ENCODE measurements at regions not wholly inside any gene's neighbourhood (a gene's known extent, or its start where the extent isn't known, plus 50 kb on each side); places are given as distances from the start of the nearest gene placed in this dataset.

DNA sequence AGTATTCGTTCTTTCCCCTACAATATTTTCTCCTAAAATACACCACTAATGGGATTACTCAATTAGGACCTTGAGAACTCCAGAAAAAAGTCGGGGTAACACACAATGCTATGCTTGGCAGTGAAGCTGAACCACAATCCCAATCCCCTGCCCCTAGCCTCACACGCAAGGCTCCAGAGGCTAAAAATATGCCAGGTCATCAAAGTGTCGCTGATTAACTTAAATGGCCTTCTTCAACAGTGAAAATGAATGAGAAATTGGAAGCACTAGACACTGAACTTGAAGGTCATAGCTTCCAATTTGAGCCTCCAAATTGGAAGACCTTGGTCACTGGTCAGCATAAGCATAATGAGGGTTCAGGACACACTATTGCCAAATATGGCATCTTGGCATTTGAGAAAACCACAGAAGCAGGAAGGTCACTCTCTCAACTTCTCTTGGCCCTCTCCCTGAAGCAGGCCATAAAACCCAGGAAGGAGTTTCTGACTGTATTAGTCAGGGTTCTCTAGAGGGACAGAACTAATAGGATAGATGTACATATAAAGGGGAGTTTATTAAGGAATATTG lies 86.0 kb upstream of the SATB2 start:
- in situ Hi-C loops (cut with HindIII; ENCODE audit: extremely low pct_ligation_motif_present, low pct_unique_long_range_greater_than_20kb) (no loop called here), intact Hi-C loops (cut with micrococcal nuclease; ENCODE audit: unreplicated experiment) (no loop called here)
- DNase-seq (ENCODE audit: low spot score) (no peak), FAIRE-seq (no peak), ATAC-seq (no peak)
- no peaks in the 10 kb centered on the region for H3K4me1 ChIP-seq (ENCODE audit: insufficient read depth, low read length)
- H3K9me3 ChIP-seq (ENCODE audit: low read length) = no peaks in the 10 kb centered on the region
- BruUV-seq (replicated peaks) = no TSS peak
- H3K4me3 ChIP-seq (replicated peaks in 1 of 3; ENCODE audit: insufficient read depth in 1 of 3, low read depth in 2 of 3, low read length in 3 of 3) = no peak overlapping the region
- no peak overlapping the region for H2AFZ ChIP-seq (ENCODE audit: low read length)
- ChIA-PET CTCF (ENCODE audit: low intra/inter-chr PET ratio, low total read pairs) (no interaction called here), POLR2A (no interaction called here)
- no peak overlapping the region for H3K4me2 ChIP-seq (ENCODE audit: low read depth, low read length)
- H3K9ac ChIP-seq (ENCODE audit: insufficient read depth, low read depth, low read length) = no peak overlapping the region
- TF ChIP-seq PATZ1 (CRISPR knock-in tag; IDR thresholded peaks at IDR 0.05) (no peak), MAFF (IDR thresholded peaks at IDR 0.05; ENCODE audit: low read depth, low read length) (peak; percentile 72), MAFK (conservative IDR thresholded peaks at IDR 0.05 in 1 of 2, IDR thresholded peaks at IDR 0.05 in 1 of 2; ENCODE audit: low read length in 2 of 2) (peak; percentile 84 to 86), PLRG1 (conservative IDR thresholded peaks at IDR 0.05) (no peak), SIX1 (CRISPR knock-in tag; IDR thresholded peaks at IDR 0.05; ENCODE audit: borderline replicate concordance) (no peak), SRF (IDR thresholded peaks at IDR 0.05; ENCODE audit: low read depth, low read length) (peak; percentile 49; the same call in 1 of the 2 replicates), NBN (conservative IDR thresholded peaks at IDR 0.05) (no peak), TP53 (CRISPR knock-in tag; conservative IDR thresholded peaks at IDR 0.05) (no peak), ATF4 (CRISPR knock-in tag; IDR thresholded peaks at IDR 0.05) (no peak), RXRA (CRISPR knock-in tag; IDR thresholded peaks at IDR 0.05) (no peak), FLYWCH1 (CRISPR knock-in tag; IDR thresholded peaks at IDR 0.05) (no peak)
- WGBS (ENCODE audit: low lambda C conversion rate) = 20% methylated on average over 4 of the region's 4 CpGs
- no peaks in the 10 kb centered on the region for H3K79me2 ChIP-seq (ENCODE audit: insufficient read depth, low read length)
- no peak overlapping the region for H3K27ac ChIP-seq (ENCODE audit: extremely low read length, insufficient read depth, low read length)
- no peaks in the 10 kb centered on the region; a peak in 1 of 5 replicates for H3K27me3 ChIP-seq (ENCODE audit: control insufficient read depth in 1 of 2, insufficient read depth in 2 of 2, low read length in 2 of 2)
- no peaks in the 10 kb centered on the region for H3K36me3 ChIP-seq (replicated peaks in 1 of 2; ENCODE audit: control insufficient read depth in 1 of 2, insufficient read depth in 2 of 2, low read length in 2 of 2)
- H4K20me1 ChIP-seq (ENCODE audit: insufficient read depth, low read length) = no peaks in the 10 kb centered on the region
